OCI-LY3 (cell line): ENCODE measurements at regions not wholly inside any gene's neighbourhood (a gene's known extent, or its start where the extent isn't known, plus 50 kb on each side); places are given as distances from the start of the nearest gene placed in this dataset.

Source experiments
- H2AFZ ChIP-seq: fragments of 200-600, 300-600 bp; shearing (Covaris generic); 2 replicates; pipeline ENCODE4 v1.6.0; 2014; ENCODE audit warnings: antibody characterized with exemption, low read depth, low read length
- H3K27ac ChIP-seq: fragments of 200-600, 300-600 bp; sonication (generic); 2 replicates; pipeline ENCODE4 v1.5.1; 2014; ENCODE audit warnings: mild to moderate bottlenecking, low read length, moderate library complexity, mixed read lengths
- H3K27me3 ChIP-seq: fragments of 200-600, 300-600 bp; sonication (generic); 2 replicates; pipeline ENCODE4 v1.6.1; 2014; ENCODE audit warnings: low read depth, low read length, mixed read lengths
- H3K36me3 ChIP-seq: fragments of 200-600, 300-600 bp; sonication (generic); replicated peaks from 2 replicates; pipeline ENCODE3; 2014; ENCODE audit warnings: low read depth, low read length, mixed read lengths
- H3K4me1 ChIP-seq: fragments of 300-600, 200-600 bp; sonication (generic); 2 replicates; pipeline ENCODE4 v1.6.1; 2014; ENCODE audit warnings: low read length, mixed read lengths
- H3K4me2 ChIP-seq: fragments of 200-600, 300-600 bp; sonication (generic); 2 replicates; pipeline ENCODE4 v1.6.1; 2014; ENCODE audit warnings: low read length, mixed read lengths
- H3K4me3 ChIP-seq: fragments of 300-600, 200-600 bp; sonication (generic); 2 replicates; pipeline ENCODE4 v1.5.1; 2014; ENCODE audit warnings: antibody characterized with exemption, mild to moderate bottlenecking, low read length, moderate library complexity
- H3K79me2 ChIP-seq: fragments of 300-600, 200-600 bp; shearing (Covaris generic); 2 replicates; pipeline ENCODE4 v1.6.1; 2014; ENCODE audit warnings: mild to moderate bottlenecking, low read length, mixed read lengths
- H3K9ac ChIP-seq: fragments of 300-600, 200-600 bp; shearing (Covaris generic); 2 replicates; pipeline ENCODE4 v1.6.0; 2014; ENCODE audit warnings: mild to moderate bottlenecking, low read length, moderate library complexity
- H3K9me3 ChIP-seq: fragments of 200-600, 300-600 bp; shearing (Covaris generic); 2 replicates; pipeline ENCODE4 v1.6.1; 2014; ENCODE audit warnings: low read length, mixed read lengths; ENCODE audit not compliant: insufficient read depth
- H4K20me1 ChIP-seq: fragments of 200-600, 300-600 bp; sonication (generic); 2 replicates; pipeline ENCODE4 v1.6.1; 2016; ENCODE audit warnings: low read length, mixed read lengths; ENCODE audit not compliant: insufficient read depth
- CTCF ChIP-seq: fragments of 200-600, 300-600 bp; sonication (generic); IDR thresholded peaks from 2 replicates; pipeline ENCODE4 v1.5.1; 2014; ENCODE audit warnings: antibody characterized with exemption, low read length, low read depth
- EZH2phosphoT487 ChIP-seq: fragments of 200-600 bp; shearing (Covaris generic); IDR thresholded peaks from 2 replicates; pipeline ENCODE4 v1.6.1; 2018; ENCODE audit warnings: antibody characterized with exemption, mixed run types, low read depth

- Histone ChIP-seq H3K27me3 (no peaks in the 10 kb centered on the region), H3K4me2 (0 out of 2 replicates have a peak overlapping the region, but pooled peaks have one; percentile 23), H3K27ac (no peak overlapping the region), H3K4me1 (peaks cover 6% of the 10 kb centered on the region; the same call in 1 of the 2 replicates), H3K36me3 (no peaks in the 10 kb centered on the region), H3K9ac (no peak overlapping the region), H2AFZ (peak overlapping the region; percentile 36; the same call in 1 of the 2 replicates), H3K4me3 (no peak overlapping the region), H3K79me2 (no peaks in the 10 kb centered on the region), H4K20me1 (no peaks in the 10 kb centered on the region), H3K9me3 (0 out of 2 replicates have a peak, but pooled peaks cover 5% of the 10 kb centered on the region)
- TF ChIP-seq CTCF (no peak), EZH2phosphoT487 (no peak)
These were observed 258.6 kb downstream of the MSRB3 start for GRCh38 chr12:65536876-65537681.

GRCh38 chr12:65537978-65538377 is 259.5 kb downstream of the MSRB3 start:
- Histone ChIP-seq H3K27ac (no peak overlapping the region), H3K4me2 (no peak overlapping the region), H3K4me1 (peaks cover 6% of the 10 kb centered on the region; the same call in 1 of the 2 replicates), H3K27me3 (no peaks in the 10 kb centered on the region), H4K20me1 (no peaks in the 10 kb centered on the region), H2AFZ (no peak overlapping the region), H3K36me3 (no peaks in the 10 kb centered on the region), H3K4me3 (no peak overlapping the region), H3K79me2 (no peaks in the 10 kb centered on the region), H3K9me3 (0 out of 2 replicates have a peak, but pooled peaks cover 5% of the 10 kb centered on the region), H3K9ac (no peak overlapping the region)
- TF ChIP-seq CTCF (no peak), EZH2phosphoT487 (no peak)

GRCh38 chr12:65539023-65539422 is 260.5 kb downstream of the MSRB3 start:
- Histone ChIP-seq H2AFZ (no peak overlapping the region), H3K27ac (no peak overlapping the region), H4K20me1 (no peaks in the 10 kb centered on the region), H3K9ac (no peak overlapping the region), H3K4me1 (peaks cover 6% of the 10 kb centered on the region; the same call in 1 of the 2 replicates), H3K27me3 (no peaks in the 10 kb centered on the region), H3K4me2 (no peak overlapping the region), H3K36me3 (no peaks in the 10 kb centered on the region), H3K9me3 (0 out of 2 replicates have a peak, but pooled peaks cover 5% of the 10 kb centered on the region), H3K79me2 (no peaks in the 10 kb centered on the region), H3K4me3 (no peak overlapping the region)
- no peak for TF ChIP-seq EZH2phosphoT487
- TF ChIP-seq CTCF: no peak

GRCh38 chr12:65540140-65540539 is 261.7 kb downstream of the MSRB3 start:
- no peaks in the 10 kb centered on the region for H4K20me1 ChIP-seq
- TF ChIP-seq CTCF (no peak), EZH2phosphoT487 (no peak)
- H2AFZ ChIP-seq: no peak overlapping the region
- H3K9me3 ChIP-seq: 0 out of 2 replicates have a peak, but pooled peaks cover 5% of the 10 kb centered on the region
- peaks cover 6% of the 10 kb centered on the region; the same call in 1 of the 2 replicates for H3K4me1 ChIP-seq
- no peaks in the 10 kb centered on the region for H3K27me3 ChIP-seq
- no peak overlapping the region for H3K27ac ChIP-seq
- no peaks in the 10 kb centered on the region for H3K79me2 ChIP-seq
- H3K4me3 ChIP-seq: no peak overlapping the region
- no peaks in the 10 kb centered on the region for H3K36me3 ChIP-seq
- no peak overlapping the region for H3K9ac ChIP-seq
- no peak overlapping the region for H3K4me2 ChIP-seq
